ENCODE measurements at regions not wholly inside any gene's neighbourhood (a gene's known extent, or its start where the extent isn't known, plus 50 kb on each side); places are given as distances from the start of the nearest gene placed in this dataset.

GRCh38 chr4:110967936-110968335 lies 345.1 kb upstream of the PITX2 start:
- no peak for DNase-seq

- DNase-seq, result no peak
These were observed 347.8 kb upstream of the PITX2 start for GRCh38 chr4:110970642-110971041.

GRCh38 chr4:110975338-110975737 lies 352.5 kb upstream of the PITX2 start:
- DNase-seq, result no peak

DNA sequence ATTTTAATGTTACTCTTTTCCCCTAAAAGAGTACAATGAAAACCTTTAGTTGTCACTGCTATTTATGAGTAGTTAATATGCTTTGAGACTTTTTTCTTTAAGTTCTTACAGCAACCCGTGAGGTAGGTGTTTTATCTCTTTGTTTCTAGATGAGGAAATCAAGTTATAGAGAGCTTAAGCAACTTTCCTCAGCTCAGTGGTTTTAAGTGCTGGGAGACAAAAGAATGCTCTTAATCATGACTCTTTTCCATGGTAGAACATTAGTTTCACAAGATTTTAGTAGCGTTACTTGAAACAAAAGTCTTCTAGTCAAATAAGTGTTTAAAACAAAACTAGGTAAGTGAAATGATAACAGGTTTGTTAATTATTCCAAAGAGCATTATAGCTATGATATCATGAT lies 354.7 kb upstream of the PITX2 start:
- no peak for DNase-seq

DNA sequence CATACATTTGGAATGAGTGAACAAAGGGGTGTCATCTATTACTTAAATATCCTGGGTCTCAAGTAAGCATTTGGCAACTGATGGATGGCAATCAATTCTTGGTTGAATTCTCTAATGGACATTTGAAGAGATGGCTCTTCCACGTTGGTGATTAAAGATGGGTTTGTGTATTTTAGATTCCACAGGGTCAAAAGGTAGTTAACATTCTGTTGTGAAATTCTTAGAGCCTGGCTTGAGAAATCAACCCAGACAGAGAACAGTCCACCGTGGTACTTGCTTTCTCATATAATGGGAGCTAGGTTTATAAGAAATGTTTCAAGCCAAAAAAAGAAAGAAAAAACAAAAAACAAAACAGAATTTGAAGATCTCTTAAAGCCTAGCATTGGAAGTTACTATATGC lies 355.9 kb upstream of the PITX2 start:
- no peak for DNase-seq

DNA sequence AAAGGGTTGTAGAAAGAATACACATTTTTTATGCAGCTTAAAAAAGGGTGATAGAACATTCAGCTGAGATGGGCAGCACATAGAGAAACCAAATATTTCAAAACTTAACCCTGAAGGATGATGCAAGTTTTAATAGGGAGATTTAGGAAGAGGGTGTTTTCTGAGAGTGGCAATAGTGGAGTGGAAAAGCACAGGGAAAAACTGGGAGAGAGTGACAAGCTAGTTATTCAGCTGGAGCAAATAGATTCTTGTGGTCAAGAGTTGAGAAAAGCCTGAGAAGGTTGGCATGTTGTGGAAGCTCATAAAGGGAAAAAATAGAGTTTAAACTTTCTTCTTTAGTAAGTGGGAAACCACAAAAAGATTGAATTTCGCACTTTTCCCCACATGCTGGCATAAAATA lies 359.6 kb upstream of the PITX2 start:
- DNase-seq, result no peak

- no peak for DNase-seq
These were observed 365.8 kb upstream of the PITX2 start for GRCh38 chr4:110988722-110989121.

DNA sequence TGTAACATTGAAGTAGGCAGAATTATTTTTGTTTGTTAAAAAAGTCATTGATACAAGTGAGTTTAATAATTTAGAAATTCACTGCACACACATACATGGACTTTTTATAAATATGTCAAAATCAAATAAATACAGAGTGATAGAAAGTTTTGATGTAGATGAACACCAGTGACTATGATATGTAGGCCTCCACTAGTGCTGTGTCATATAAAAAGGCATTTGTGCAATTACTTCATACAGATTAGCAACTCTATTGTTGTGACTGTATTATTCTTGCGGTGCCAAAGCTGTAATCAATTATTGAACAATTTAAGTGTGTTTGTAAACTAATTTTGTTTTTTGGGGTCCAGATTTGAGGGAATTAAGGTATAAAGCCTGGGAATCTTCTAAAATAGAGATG lies 366.2 kb upstream of the PITX2 start:
- no peak for DNase-seq

DNA sequence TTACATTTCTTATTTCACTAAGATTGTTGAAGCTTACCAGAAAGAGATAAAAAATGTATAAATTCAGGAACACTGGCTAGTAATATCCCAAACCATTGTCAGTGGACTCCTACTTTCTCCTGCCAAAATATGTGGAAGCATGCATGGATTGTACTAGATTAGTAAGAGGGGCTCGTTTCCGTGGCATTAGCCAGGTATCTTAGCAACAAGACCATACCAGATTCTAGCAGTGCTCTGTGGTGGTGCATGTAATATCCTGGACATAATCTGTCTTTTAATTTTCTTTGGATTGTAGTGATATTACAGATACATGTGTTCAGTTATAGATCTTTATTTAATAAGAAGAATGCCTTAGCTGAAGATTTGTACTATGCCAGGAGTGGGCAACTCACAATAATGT lies 371.9 kb upstream of the PITX2 start:
- no peak for DNase-seq

- no peak for DNase-seq
These were observed 375.4 kb upstream of the PITX2 start for GRCh38 chr4:110998320-110998719.

DNA sequence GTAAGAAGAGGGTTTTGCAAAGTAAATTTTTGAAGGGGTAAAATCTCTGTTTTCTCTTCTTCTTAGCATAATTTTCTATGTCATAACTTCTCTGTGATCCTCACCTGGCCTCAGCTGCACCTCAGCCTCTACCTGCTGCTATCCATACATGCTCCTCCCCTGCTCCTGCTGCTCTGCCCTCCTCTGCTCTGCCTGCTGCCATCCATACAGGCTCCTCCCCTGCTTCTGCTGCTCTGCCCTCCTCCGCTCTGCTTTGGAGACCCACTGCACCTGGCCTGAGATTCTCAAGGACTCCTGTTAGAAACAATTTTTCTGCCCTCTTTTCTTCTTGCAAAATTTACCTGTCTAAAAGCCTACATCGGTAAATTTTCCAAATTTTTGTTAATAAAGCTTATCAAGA lies 388.6 kb upstream of the PITX2 start:
- no peak for DNase-seq

DNA sequence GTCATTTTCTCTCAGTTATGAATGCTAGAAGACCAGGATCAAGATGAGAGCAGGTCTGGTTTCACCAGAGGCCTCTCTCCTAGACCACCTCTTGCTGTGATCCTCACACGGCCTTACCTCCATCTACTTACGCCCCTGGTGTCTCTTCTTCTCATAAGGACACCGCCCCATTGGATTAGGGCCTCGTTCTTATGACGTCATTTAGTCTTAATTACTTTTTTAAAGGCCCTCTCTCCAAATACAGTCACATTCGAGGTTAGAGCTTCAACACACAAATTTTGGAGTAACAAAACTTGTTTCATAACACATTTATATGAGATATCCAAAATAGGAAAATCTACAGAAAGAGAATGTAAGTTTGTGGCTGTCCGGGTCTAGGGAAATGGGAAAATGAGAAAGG lies 391.0 kb upstream of the PITX2 start:
- DNase-seq, result no peak

DNA sequence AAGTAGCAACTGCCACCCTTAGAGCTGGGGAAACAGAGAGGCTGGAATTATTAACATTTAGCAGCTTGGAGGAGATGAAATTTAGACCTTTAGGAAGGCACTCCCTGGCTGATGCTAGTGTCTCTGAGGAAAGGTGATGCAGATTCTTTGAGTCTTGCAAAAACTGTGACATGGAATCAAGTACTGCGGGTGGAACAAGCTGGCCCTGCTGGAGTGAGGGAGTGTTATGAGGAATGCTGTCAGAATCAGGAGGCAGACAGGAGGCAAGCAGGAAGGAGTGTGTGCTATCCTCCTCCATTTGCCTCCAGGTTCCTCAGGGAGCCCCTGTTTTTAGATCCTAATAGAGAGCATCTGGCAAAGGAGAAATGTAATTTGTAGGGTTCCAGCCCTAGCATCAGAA lies 391.7 kb upstream of the PITX2 start:
- DNase-seq, result no peak

GRCh38 chr4:111016416-111016815 lies 393.5 kb upstream of the PITX2 start:
- no peak for DNase-seq

- no peak for DNase-seq
These were observed 395.3 kb upstream of the PITX2 start for GRCh38 chr4:111018216-111018615.

DNA sequence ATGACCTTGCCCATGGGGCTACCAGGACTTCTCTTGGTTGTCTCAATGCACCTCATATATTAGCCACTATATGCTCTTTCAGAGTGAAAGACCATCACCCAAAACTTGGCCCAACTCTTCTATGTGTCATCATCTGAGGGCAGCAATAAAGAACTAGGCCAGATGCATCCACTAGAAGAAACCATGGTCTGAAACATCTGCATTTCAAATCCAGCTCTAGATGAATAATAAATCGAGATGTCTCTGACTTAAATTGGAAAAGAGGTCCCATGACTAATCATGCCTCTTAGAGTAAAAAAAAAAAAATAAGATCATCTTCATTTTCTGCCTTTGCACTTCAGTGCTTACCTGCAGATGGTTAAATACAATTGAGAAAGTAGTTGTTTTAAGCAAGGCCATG lies 397.6 kb upstream of the PITX2 start:
- no peak for DNase-seq

- DNase-seq, result no peak
These were observed 398.1 kb upstream of the PITX2 start for GRCh38 chr4:111020961-111021360.

GRCh38 chr4:111022758-111023157 lies 399.9 kb upstream of the PITX2 start:
- DNase-seq, result no peak

GRCh38 chr4:111027526-111027925 lies 404.6 kb upstream of the PITX2 start:
- no peak for DNase-seq

DNA sequence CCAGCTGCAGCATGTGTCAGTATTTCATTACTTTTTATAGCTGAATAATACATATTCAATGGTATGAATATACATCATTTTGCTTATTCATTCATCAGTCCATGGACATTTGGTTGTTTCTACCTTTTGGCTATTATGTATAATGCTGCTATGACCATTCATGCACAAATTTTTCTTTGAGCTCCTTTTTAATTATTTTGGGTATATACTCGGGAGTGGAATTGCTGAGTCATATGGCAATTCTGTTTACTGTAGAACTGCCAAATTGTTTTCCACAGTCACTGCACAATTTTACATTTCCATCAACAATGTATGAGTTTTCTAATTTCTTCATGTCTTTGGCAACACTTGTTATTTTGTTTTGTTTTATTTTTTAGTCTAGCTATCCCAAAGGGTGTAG lies 405.9 kb upstream of the PITX2 start:
- no peak for DNase-seq

GRCh38 chr4:111031001-111031579 lies 408.2 kb upstream of the PITX2 start:
- DNase-seq, result no peak

GRCh38 chr4:111031596-111031995 lies 408.7 kb upstream of the PITX2 start:
- DNase-seq, result no peak

DNA sequence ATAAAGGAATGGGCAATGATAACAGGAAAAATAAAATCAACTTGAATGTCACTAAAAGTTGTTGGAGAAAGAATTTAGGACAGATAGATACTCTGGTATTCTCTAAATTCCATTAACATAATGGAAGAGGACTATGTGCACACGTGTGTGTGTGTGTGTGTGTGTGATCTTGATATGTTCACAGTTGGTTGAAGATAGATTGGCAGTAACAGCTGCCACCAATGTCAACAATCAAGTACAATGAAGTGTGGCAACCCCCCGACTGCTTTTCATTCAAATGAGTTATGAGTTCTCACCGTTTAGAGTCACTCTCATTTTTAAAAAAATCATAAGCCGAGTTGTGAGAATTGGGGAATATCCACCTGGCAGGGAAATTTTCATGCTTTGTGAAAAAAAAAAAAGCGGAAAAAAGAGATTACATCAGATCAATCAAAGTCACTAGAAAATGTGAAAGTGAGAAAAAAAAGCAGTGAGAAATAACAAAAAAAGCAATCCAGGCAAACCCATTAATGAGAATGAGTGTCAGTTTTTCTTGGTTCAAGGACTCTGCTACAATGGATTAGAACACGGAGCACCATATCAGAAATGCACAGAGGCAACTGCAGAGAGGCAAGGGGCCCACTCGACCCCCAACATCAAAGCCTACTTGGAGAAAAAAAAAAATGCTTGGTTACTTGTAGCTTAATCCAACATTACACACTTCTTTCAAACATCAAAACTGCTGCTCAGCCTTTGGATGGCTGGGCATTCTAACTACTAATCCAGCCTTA lies 414.9 kb upstream of the PITX2 start:
- no peak for DNase-seq

GRCh38 chr4:111040904-111041303 lies 418.0 kb upstream of the PITX2 start:
- DNase-seq, result no peak

- no peak for DNase-seq
These were observed 420.4 kb upstream of the PITX2 start for GRCh38 chr4:111043286-111043685.
